ENCODE measurements at regions not wholly inside any gene's neighbourhood (a gene's known extent, or its start where the extent isn't known, plus 50 kb on each side); places are given as distances from the start of the nearest gene placed in this dataset.
"Not testable (repeated sequence)": the region's sequence is repeated elsewhere in the genome, so short reads cannot be mapped to it uniquely, and the experiment has no call there.

GRCh38 chr1:70819231-70819630 lies 228.4 kb downstream of the PTGER3 start:
- no peak for DNase-seq

GRCh38 chr1:70819785-70820184 lies 227.8 kb downstream of the PTGER3 start:
- no peak for DNase-seq

- no peak for DNase-seq
These were observed 227.2 kb downstream of the PTGER3 start for GRCh38 chr1:70820396-70820795.

- DNase-seq = no peak
These were observed 226.6 kb downstream of the PTGER3 start for GRCh38 chr1:70820995-70821394.

- DNase-seq = no peak
These were observed 221.2 kb downstream of the PTGER3 start for GRCh38 chr1:70826428-70826827.

- DNase-seq = no peak
These were observed 220.6 kb downstream of the PTGER3 start for GRCh38 chr1:70827030-70827429.

- DNase-seq = no peak
These were observed 219.4 kb downstream of the PTGER3 start for GRCh38 chr1:70828177-70828576.

- not testable (repeated sequence) for DNase-seq
These were observed 213.3 kb downstream of the PTGER3 start for GRCh38 chr1:70834365-70834764.

- DNase-seq = no peak
These were observed 211.2 kb downstream of the PTGER3 start for GRCh38 chr1:70836456-70836855.

- DNase-seq = no peak
These were observed 207.2 kb downstream of the PTGER3 start for GRCh38 chr1:70840260-70840953.

- no peak for DNase-seq
These were observed 205.1 kb downstream of the PTGER3 start for GRCh38 chr1:70842562-70842961.

GRCh38 chr1:70843452-70843851 lies 204.2 kb downstream of the PTGER3 start:
- no peak for DNase-seq

- DNase-seq = no peak
These were observed 200.6 kb downstream of the PTGER3 start for GRCh38 chr1:70847013-70847412.

GRCh38 chr1:70855203-70855602 lies 192.4 kb downstream of the PTGER3 start:
- DNase-seq = no peak

- DNase-seq = no peak
These were observed 191.4 kb downstream of the PTGER3 start for GRCh38 chr1:70856201-70856600.

GRCh38 chr1:70863239-70863638 lies 184.4 kb downstream of the PTGER3 start:
- DNase-seq = no peak

- no peak for DNase-seq
These were observed 183.3 kb downstream of the PTGER3 start for GRCh38 chr1:70864302-70864701.

- no peak for DNase-seq
These were observed 180.9 kb downstream of the PTGER3 start for GRCh38 chr1:70866542-70867264.

GRCh38 chr1:70871790-70872189 lies 175.8 kb downstream of the PTGER3 start:
- no peak for DNase-seq

- DNase-seq = no peak
These were observed 173.6 kb downstream of the PTGER3 start for GRCh38 chr1:70874063-70874462.

GRCh38 chr1:70874818-70875217 lies 172.8 kb downstream of the PTGER3 start:
- no peak for DNase-seq

GRCh38 chr1:70877343-70877742 lies 170.3 kb downstream of the PTGER3 start:
- DNase-seq = no peak

GRCh38 chr1:70887936-70888335 lies 159.7 kb downstream of the PTGER3 start:
- DNase-seq = no peak
